ENCODE measurements at regions not wholly inside any gene's neighbourhood (a gene's known extent, or its start where the extent isn't known, plus 50 kb on each side); places are given as distances from the start of the nearest gene placed in this dataset.

DNA sequence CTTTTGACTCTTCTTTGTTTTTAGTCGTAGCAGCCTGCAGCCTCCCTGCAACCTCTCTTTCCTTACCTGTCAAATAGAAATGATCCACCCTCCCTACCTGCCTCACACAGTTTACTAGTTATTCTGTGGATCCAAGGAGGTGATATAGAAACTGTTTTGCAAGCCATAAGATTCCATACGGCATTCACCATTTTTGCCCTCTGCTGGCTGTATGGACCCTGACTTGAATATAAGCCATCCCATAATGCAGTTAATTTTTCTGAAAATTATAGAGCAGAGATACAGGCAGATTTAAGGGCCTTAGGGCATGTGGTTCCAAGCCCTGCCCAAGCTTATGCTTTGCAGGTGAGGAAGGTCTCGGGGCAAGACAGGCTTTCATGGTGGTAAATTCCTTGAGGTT is 63.8 kb downstream of the CPN2 start:
- WGBS, 2 donors = 86 to 92% methylated on average over 3 of the region's 3 CpGs
- Histone ChIP-seq H3K4me3 (no peak overlapping the region), H3K27ac (no peak overlapping the region), H3K9me3 (no peaks in the 10 kb centered on the region), H3K36me3 (no peaks in the 10 kb centered on the region), H3K4me1 (peaks cover 0 to 17% (median 8%) of the 10 kb centered on the region in 4 donors), H3K27me3 (no peaks in the 10 kb centered on the region)
- DNase-seq (no peak), ATAC-seq (ENCODE audit: low FRiP score in 2 of 2) (no peak)
- TF ChIP-seq, protein P1, sequence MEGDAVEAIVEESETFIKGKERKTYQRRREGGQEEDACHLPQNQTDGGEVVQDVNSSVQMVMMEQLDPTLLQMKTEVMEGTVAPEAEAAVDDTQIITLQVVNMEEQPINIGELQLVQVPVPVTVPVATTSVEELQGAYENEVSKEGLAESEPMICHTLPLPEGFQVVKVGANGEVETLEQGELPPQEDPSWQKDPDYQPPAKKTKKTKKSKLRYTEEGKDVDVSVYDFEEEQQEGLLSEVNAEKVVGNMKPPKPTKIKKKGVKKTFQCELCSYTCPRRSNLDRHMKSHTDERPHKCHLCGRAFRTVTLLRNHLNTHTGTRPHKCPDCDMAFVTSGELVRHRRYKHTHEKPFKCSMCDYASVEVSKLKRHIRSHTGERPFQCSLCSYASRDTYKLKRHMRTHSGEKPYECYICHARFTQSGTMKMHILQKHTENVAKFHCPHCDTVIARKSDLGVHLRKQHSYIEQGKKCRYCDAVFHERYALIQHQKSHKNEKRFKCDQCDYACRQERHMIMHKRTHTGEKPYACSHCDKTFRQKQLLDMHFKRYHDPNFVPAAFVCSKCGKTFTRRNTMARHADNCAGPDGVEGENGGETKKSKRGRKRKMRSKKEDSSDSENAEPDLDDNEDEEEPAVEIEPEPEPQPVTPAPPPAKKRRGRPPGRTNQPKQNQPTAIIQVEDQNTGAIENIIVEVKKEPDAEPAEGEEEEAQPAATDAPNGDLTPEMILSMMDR (IDR thresholded peaks at IDR 0.05) = no peak
- TF ChIP-seq POLR2A (IDR thresholded peaks at IDR 0.05) (no peak), POLR2AphosphoS5 (IDR thresholded peaks at IDR 0.05) (no peak), EP300 (IDR thresholded peaks at IDR 0.05) (no peak)

- H3K27me3 ChIP-seq = no peaks in the 10 kb centered on the region
- no peak overlapping the region for H3K27ac ChIP-seq
- TF ChIP-seq, protein P1 (IDR thresholded peaks at IDR 0.05) = no peak
- TF ChIP-seq POLR2A (IDR thresholded peaks at IDR 0.05) = no peak
- no peak for TF ChIP-seq POLR2AphosphoS5 (IDR thresholded peaks at IDR 0.05)
- TF ChIP-seq EP300 (IDR thresholded peaks at IDR 0.05) = no peak
- H3K4me1 ChIP-seq = peaks cover 0 to 9% (median 5%) of the 10 kb centered on the region in 4 donors
- DNase-seq (no peak), ATAC-seq (ENCODE audit: low FRiP score in 2 of 2) (no peak)
- no peak overlapping the region for H3K4me3 ChIP-seq
- H3K36me3 ChIP-seq = no peaks in the 10 kb centered on the region
- H3K9me3 ChIP-seq = no peaks in the 10 kb centered on the region
- WGBS, 2 donors = 81 to 89% methylated on average over 5 of the region's 5 CpGs
Measured at GRCh38 chr3:194287977-194288706, 63.0 kb downstream of the CPN2 start.
